BJ (cell line): ENCODE measurements at regions not wholly inside any gene's neighbourhood (a gene's known extent, or its start where the extent isn't known, plus 50 kb on each side); places are given as distances from the start of the nearest gene placed in this dataset.

ENCODE experiments used
- CTCF ChIA-PET: fragments of 350-600 bp; formaldehyde crosslinking; extraction: SDS; loops from one replicate; lab custom pipeline; 2021; ENCODE audit warnings: antibody characterized with exemption, inconsistent platforms; lab: Yijun Ruan, JAX
- POLR2A ChIA-PET: fragments of 300-600 bp; sonication (Branson Sonifier 250); formaldehyde crosslinking; extraction: SDS; loops from one replicate; lab custom pipeline; 2021; ENCODE audit warnings: antibody characterized with exemption; lab: Charles Lee
- DNase-seq: peaks from one replicate; pipeline ENCODE4 v3.0.0-alpha.2; 2011; ENCODE audit warnings: low read depth
- H3K27me3 ChIP-seq: 2 replicates; pipeline ENCODE4 v1.6.0; 2011; ENCODE audit warnings: low read length; ENCODE audit not compliant: control insufficient read depth, insufficient read depth
- H3K36me3 ChIP-seq: 2 replicates; pipeline ENCODE4 v1.5.1; 2011; ENCODE audit warnings: low read length; ENCODE audit not compliant: control insufficient read depth, insufficient read depth
- H3K4me3 ChIP-seq: 2 replicates; pipeline ENCODE4 v1.5.1; 2011; ENCODE audit warnings: low read depth, mild to moderate bottlenecking, control low read depth, low read length
- TF ChIP-seq, protein P1 (sequence below): IDR thresholded peaks from 2 replicates; pipeline ENCODE4 v1.5.1; 2011; ENCODE audit warnings: low read depth, mild to moderate bottlenecking, control low read depth, inconsistent platforms, low read length, moderate library complexity; ENCODE audit not compliant: insufficient read depth

DNA sequence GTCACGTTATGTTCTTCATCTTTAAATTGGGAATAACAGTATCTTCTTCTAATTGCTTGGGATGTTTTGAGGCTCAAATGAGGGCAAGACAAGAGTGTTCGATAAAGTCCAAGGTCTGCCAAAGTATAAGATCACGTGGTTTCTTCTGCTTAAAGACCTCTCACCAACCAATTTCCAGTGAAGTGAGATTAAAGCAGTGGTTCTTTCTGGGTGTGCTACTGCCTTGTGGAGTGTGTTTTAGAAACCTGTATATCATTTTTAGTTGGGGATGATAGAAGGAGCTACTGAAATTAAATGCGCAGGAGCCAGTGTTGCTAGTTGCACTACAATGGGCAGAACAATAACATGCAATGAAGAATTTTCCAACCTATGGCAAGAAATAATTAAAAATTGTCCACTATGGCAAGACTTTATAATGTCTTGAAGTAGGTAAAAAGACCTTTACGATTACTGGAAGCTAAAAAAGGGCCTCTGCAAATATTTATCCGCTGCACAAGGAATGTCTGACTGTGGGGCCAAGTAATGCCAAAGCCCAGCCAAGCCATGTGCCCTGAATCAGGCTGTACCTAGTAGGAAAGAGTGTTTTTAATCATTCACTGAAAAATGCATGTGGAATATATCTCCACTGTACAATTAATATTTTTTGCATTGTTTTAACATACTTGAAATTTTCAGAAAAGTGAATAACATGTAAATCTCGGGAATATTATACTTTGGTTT, 244.5 kb upstream of the REG3G start:
- ChIA-PET CTCF (no interaction called here), POLR2A (no interaction called here)
- Histone ChIP-seq H3K4me3 (no peak overlapping the region), H3K27me3 (no peaks in the 10 kb centered on the region), H3K36me3 (no peaks in the 10 kb centered on the region)
- TF ChIP-seq, protein P1, sequence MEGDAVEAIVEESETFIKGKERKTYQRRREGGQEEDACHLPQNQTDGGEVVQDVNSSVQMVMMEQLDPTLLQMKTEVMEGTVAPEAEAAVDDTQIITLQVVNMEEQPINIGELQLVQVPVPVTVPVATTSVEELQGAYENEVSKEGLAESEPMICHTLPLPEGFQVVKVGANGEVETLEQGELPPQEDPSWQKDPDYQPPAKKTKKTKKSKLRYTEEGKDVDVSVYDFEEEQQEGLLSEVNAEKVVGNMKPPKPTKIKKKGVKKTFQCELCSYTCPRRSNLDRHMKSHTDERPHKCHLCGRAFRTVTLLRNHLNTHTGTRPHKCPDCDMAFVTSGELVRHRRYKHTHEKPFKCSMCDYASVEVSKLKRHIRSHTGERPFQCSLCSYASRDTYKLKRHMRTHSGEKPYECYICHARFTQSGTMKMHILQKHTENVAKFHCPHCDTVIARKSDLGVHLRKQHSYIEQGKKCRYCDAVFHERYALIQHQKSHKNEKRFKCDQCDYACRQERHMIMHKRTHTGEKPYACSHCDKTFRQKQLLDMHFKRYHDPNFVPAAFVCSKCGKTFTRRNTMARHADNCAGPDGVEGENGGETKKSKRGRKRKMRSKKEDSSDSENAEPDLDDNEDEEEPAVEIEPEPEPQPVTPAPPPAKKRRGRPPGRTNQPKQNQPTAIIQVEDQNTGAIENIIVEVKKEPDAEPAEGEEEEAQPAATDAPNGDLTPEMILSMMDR: no peak
- DNase-seq: no peak

DNA sequence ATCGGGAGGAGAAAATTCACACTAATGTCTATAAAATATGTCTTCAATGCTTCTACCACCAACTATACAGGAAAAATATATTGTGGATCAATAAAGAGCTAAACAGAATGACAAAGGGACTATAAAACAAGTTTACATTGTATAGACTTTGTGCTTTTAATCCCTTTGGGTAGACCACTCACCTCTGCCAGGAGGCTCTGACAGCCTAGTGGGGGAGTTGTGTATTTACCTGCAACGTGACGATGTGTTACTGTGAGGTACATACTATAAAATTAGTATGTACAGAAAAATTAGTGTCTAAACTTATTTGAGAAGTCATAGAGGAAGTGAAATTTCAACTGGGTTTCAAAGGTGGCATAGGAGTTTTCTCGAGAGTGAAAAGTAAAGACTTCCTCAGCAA, 243.3 kb upstream of the REG3G start:
- no peaks in the 10 kb centered on the region for H3K27me3 ChIP-seq
- ChIA-PET POLR2A (no interaction called here), CTCF (no interaction called here)
- H3K4me3 ChIP-seq: no peak overlapping the region
- TF ChIP-seq, protein P1: no peak
- no peaks in the 10 kb centered on the region for H3K36me3 ChIP-seq
- no peak for DNase-seq

DNA sequence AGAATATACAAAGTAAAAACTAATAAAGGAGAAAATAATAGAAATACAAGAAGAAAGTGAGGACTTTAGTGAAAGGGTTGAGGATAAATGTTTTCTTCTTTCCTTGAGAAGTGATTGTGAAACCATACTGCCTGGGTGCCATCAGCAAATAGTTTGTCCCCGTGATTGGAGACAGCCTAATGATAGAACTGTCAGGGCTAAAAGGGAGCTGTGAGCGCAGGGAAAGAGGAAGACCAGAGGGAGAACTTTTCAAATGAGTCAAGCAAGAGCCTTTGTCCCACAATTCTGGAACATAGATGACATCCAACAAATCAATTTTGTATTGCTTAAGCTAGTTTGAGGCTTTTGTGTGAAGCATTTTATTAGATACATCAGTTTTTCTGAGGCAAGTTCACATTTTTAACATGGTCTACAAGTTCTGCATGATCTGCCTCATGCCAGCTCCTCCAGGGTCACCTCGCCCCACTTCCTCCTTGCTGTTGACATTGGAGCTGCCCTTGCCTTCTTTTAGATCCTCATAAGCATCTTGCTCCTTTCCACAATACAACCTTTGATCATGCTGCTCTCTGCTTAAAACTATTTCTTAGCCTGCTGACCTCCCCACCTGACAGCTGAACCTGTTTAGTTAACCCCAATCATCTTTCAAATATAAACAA, 213.4 kb upstream of the REG3G start:
- no peak for DNase-seq
- H3K36me3 ChIP-seq: no peaks in the 10 kb centered on the region
- ChIA-PET POLR2A (no interaction called here), CTCF (no interaction called here)
- H3K4me3 ChIP-seq: no peak overlapping the region
- TF ChIP-seq, protein P1: no peak
- H3K27me3 ChIP-seq: no peaks in the 10 kb centered on the region

DNA sequence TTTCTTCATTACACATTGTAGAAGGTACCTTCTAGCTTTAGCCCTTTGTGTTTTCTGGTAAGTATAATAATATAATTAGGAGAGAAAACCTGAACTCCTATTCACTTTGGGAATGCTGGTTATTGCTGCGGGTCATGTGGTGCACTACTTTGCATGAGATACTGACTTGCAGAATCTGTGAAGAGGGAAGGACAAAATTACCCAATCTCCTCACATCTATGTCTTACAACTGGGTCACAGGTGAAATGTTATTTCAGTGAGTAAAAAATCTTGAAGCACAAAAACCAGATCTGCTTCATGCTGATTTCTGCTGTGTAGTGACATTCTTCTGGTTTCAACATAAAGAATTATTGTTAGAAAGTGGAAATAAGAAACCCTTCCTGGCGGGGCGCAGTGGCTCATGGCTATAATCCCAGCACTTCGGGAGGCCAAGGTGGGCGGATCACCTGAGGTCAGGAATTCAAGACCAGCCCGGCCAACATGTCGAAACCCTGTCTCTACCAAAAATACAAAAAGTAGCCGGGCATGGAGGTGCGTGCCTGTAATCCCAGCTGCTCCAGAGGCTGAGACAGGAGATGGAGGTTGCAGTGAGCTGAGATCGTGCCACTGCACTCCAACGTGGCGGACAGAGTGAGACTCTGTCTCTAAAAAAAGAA, 211.0 kb upstream of the REG3G start:
- DNase-seq: no peak
- Histone ChIP-seq H3K36me3 (no peaks in the 10 kb centered on the region), H3K27me3 (no peaks in the 10 kb centered on the region), H3K4me3 (no peak overlapping the region)
- ChIA-PET POLR2A (no interaction called here), CTCF (no interaction called here)
- TF ChIP-seq, protein P1: no peak

DNA sequence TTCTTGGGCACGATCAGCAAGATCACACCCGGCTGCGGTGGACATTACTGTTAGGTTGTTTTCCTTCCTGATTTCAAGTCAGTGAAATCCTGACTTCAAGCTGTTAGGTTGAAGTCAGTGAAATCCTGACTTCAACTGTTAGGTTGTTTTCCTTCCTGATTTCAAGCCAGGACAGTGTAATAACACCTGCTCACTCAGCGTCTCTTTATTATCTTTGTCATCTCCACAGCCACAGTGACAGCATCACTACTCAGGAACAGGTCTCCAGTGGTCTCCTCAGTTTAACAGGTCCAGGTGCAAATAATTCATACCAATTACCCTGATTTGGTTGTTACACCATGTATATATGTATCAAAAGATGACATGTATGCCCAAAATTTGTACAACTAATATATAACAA, 208.1 kb upstream of the REG3G start:
- no peak for DNase-seq
- ChIA-PET CTCF (no interaction called here), POLR2A (no interaction called here)
- H3K4me3 ChIP-seq: no peak overlapping the region
- no peaks in the 10 kb centered on the region for H3K36me3 ChIP-seq
- TF ChIP-seq, protein P1: no peak
- H3K27me3 ChIP-seq: no peaks in the 10 kb centered on the region
